Neural cell (in vitro differentiated cells): ENCODE measurements at regions not wholly inside any gene's neighbourhood (a gene's known extent, or its start where the extent isn't known, plus 50 kb on each side); places are given as distances from the start of the nearest gene placed in this dataset.

Experiments
- CTCF ChIP-seq: fragments of 450-650 bp; IDR thresholded peaks from 2 replicates; pipeline ENCODE4 v1.5.1; 2014; ENCODE audit warnings: antibody characterized with exemption, mild to moderate bottlenecking, moderate library complexity; ENCODE audit not compliant: poor library complexity, severe bottlenecking
- EP300 ChIP-seq: fragments of 450-650 bp; conservative IDR thresholded peaks from 2 replicates; pipeline ENCODE4 v1.6.1; 2014; ENCODE audit warnings: antibody characterized with exemption, mild to moderate bottlenecking, moderate library complexity; ENCODE audit not compliant: poor library complexity, severe bottlenecking
- POLR2AphosphoS5 ChIP-seq: IDR thresholded peaks from 2 replicates; pipeline ENCODE4 v1.6.1; 2012
- REST ChIP-seq: IDR thresholded peaks from 2 replicates; pipeline ENCODE4 v1.6.1; 2012; ENCODE audit warnings: borderline replicate concordance
- TAF1 ChIP-seq: IDR thresholded peaks from 2 replicates; pipeline ENCODE4 v1.6.1; 2012; ENCODE audit warnings: low read depth

- TF ChIP-seq POLR2AphosphoS5 (no peak), EP300 (no peak), CTCF (no peak), REST (no peak), TAF1 (no peak)
Observed at GRCh38 chr2:147578529-147578928, 266.3 kb upstream of the ACVR2A start.
